Urothelium cell line (cell line): ENCODE measurements at regions not wholly inside any gene's neighbourhood (a gene's known extent, or its start where the extent isn't known, plus 50 kb on each side); places are given as distances from the start of the nearest gene placed in this dataset.

Source experiments
- DNase-seq: peaks from one replicate; pipeline ENCODE4 v3.0.0; 2011; ENCODE audit warnings: low spot score, mixed read lengths
- FAIRE-seq: peaks from 2 replicates; lab custom pipeline; 2011; peaks lifted over from hg19 to GRCh38; lab: Jason Lieb, UNC

DNA sequence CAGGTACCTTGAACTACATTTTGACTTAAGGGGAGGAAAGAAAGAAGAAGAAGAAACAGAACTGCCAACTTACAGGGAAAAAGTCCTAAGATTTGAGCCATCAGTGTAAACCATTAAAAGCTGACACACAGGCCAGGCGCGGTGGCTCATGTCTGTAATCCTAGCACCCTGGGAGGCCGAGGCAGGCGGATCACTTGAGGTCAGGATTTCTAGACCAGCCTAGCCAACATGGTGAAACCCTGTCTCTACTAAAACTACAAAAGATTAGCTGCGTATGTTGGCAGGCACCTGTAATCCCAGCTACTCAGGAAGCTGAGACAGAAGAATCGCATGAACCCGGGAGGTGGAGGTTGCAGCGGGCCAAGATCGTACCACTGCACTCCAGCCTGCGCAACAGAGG lies 389.7 kb upstream of the FAM241A start:
- no peak for FAIRE-seq
- DNase-seq: no peak

DNA sequence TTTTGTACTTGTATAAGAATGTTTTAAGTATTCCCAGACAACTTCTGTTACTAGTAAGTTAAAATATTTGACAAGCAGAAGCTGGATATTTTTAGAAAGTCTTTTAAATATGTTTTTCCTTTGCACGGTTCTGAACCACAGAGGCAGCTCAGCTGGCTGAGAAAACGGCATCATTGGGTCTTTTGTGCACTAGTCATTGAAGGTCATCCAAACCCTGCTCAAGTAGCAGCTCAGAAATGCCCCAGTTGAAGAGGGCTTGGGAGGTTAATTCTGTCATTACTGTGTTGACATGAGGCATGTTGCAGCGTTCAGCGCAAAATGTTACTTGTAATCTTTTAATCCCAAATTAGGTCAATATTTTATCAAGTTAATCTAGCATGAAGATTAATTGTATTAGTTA lies 383.7 kb upstream of the FAM241A start:
- DNase-seq (no peak), FAIRE-seq (no peak)

DNA sequence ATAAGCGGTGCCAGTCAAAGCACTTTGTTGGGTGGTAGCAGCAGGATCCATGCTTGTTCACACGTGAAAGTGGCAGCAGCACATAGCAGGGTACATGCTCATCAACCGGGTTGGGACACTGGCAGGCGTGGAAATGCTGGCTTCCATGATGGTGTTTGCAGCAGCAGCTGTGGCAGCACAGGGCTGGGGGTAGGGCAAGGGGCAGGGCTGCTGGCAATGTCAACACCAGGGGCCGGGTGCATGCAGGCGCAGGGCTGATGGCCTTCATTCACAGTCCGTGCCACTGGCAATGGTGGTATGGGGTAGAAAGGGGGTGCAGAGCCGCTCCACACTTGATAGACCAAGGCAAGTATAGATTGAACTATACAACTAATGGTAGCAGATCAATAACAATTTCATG lies 374.7 kb upstream of the FAM241A start:
- FAIRE-seq: peak; percentile 86
- DNase-seq: no peak

DNA sequence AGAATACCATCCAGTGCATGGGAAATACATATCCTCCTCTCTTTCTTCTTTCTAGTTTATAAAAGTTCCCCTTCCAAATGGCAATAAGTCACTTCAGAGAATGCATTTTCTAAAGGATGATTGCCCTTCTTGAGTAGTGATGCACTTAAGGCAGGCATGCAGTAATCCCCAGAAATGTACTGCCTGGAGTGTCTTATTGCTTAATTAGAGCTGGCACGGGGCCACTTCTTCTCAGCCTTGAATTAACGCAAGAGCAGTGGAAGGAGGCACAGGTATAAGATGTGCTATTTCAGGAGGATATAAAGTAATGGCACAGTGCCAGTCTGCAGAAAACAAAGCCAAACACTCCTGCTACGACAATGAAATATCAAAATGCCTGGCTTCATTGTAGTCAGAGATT lies 371.4 kb upstream of the FAM241A start:
- no peak for FAIRE-seq
- no peak for DNase-seq

DNA sequence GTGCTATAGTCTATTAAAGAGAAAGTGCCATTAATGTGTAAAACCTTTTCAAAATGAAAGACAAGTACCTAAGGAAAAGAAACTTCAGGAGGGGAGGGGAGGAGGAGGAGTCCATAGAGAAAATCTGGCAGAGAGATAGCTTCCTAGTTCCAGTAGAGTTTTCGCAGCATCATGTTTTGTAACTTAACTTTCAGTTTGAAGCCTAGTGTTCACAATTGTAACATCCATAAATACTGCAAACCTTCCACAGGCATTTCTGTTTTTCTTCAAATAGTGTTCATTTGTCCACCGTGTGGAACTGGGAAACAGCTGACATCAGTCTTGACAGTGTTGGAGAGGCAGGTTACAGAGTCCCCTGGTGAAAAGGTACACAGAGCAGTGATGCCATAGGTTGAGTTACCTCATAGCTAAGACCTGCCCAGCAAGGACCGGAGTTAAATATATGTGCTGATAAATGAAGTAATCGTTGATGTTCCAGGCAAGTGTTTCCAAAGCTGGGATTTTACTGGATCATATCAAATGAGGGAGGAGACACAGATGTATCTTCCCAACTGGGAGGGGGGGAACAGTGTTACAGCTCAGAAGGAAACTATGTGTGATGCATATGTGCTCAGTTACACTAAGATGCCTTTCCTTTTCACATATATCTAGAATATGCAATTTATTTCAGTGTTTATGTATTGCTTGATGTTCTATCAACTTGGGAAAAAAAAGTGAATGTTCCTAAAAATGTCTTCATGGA lies 369.5 kb upstream of the FAM241A start:
- FAIRE-seq (peak; percentile 79), DNase-seq (peak; percentile 27)

DNA sequence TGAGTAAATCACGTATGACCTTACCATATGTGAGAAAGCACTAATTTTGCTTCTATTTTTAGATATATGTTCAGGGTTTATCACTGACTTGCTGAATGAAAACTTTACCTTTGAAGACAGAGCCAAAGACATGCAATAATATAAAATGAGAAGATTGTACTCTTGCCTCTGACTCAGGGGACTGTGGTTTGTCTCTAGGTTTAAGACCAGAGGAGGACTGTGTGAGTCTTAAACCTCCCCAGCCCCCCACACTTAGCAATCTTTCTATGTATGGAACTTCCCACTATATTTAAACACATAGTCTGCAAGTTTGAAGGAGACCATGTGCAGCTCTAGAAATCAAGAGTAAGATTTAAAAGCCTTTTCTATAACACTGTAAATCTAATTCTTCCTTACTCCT lies 368.7 kb upstream of the FAM241A start:
- peak; percentile 14 for DNase-seq
- no peak for FAIRE-seq

DNA sequence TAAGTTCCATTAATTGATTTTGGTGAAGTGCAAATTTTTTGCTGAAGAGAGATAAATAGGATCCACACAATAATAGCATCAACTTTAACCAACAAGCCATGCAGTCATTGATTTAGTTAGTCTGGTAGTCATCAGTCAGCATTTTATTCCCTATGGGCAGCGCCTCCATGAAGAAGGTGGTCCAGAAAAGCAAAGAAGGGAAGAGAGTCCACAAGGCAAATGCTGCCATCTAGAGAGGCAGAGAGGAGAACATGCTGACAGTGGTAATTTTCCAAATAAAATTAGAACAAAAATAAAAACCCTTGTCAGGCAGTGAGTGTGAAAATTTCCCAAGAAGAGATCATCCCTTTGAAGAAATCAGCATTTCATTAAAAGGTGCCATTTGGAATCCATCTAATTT lies 366.7 kb upstream of the FAM241A start:
- FAIRE-seq (no peak), DNase-seq (no peak)

DNA sequence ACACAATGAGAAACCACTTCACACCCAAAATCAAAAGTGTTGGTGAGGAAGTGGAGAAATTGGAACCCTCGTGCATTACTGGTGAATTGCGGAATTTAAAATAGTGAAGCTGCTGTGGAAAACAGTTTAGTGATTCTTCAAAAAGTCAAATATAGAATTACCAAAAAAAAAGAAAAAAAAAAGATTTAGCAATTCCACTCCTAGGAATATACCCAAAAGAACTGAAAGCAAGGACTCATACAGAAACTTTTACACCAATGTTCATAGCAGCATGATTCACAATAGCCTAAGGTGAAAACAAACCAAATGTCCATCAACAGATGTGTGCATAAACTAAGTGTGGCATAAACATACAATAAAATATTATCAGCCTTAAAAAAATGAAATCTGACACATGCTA lies 364.3 kb upstream of the FAM241A start:
- DNase-seq: no peak
- FAIRE-seq: no peak

DNA sequence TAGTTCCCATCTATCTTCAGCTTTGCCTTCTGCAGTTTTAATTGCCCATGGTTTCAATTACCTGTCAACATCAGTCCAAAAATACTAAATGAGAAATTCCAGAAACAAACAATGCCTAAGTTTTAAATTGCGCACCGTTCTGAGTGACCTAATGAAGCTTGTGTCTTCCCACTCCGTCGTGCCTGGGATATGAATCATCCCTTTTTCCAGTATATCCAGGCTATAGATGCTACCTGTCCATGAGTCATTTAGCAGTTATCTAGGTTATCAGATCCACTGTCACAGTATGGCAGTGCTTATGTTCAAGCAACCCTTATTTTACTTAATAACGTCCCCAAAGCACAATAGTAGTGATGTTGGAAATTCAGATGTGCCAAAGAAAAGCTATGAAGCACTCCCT lies 363.6 kb upstream of the FAM241A start:
- DNase-seq (peak; percentile 62), FAIRE-seq (peak; percentile 48)

DNA sequence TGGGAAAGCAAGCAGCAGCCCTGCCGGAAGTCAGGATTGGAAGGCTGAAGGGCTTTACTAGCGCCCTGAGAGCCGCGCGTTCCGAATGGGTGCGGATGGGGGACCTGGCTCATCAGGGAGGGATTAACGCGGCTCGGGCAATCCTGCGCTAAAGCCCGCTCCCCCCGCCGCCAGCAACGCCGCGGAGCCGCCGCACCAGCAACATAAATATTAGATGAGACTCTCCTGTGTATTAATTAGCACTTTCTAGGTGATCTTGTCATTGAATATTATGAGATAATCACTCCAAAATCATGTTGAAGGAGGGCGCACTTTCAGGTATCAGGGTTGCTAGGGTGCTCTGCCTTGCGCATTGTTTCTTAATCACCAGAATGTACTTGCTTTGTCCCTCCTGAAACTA lies 357.2 kb upstream of the FAM241A start:
- no peak for DNase-seq
- FAIRE-seq: no peak

DNA sequence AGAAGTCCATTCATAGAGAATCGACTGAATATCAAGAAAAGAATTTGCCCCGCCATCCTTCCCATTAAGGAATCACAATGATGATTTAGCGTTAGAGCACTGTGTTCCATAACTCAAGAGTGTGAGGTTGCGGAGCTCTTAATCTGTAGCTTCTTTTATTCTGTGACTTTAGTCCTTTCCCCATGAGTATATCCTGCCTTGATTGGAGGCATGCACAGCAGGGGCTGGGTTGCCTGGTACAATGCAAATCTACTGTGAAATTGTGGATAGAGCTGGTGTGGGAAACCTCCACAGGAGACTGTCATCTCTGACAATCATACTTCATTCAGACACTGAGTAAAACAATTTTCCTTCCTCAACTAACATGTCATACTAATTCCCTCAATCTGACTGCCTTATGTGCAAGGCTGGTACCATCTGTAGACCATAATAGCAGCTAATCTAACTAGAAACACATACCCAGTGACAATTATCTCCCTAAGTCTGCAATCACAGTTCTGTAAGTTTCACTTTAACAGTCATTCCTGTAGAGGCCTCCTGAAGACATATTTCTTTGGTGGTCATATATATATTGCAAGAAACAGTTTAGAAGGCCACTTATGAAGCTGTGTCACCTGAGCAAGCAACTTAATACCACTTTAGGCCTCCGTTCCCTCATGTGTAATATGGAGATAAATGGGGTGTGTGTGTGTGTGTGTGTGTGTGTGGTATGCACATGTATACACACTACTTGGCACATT lies 355.2 kb upstream of the FAM241A start:
- FAIRE-seq: no peak
- DNase-seq: no peak

DNA sequence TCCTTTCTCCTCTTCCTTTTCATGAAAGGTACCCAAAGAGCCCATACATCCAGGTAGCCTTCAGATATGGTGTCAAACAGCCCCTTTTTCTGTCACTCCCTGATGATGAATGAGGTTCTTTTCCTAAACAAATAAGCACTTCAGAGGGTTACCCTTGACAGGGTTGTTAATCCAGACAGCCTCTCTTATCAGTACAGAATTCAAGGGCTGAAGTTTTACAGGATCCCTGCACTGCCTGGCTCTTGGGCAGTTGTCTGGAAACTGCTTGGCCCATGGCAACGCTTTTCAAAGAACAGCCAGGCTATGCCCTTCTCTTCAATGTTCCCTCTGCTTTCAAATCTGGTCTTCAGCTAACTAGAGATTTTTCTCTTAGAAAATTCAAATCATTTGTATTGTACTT lies 352.6 kb upstream of the FAM241A start:
- FAIRE-seq (no peak), DNase-seq (no peak)

DNA sequence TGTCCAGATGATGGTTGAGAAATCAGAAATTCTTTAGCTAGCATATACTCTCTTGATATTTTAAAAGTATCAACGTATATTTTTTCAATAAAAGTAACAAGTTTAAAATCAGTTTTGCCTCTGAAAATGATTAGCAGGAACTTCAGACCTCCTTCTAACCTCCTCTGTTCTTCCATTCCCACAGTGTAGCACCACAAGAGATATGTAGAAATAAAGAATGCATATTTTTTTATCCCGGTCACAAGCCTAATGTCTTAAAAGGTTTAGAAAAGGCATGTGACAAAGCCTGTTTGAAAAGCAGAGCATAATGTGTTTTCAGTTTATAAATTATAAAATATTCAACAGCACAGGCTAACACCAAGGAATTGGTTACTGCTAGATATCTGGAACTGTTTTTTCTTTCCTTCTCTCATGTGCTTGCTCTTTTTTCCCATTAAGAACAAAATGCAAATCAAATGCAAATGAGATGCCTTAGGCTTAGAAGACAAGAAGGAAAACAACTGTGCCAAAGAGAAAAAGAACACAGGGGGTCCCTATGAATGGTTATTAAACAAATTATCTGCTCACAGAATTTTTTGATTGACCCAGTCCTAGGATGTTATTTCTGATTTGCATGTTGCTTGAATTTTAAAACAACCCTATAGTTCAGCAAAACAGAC lies 351.7 kb upstream of the FAM241A start:
- FAIRE-seq: no peak
- DNase-seq: no peak

DNA sequence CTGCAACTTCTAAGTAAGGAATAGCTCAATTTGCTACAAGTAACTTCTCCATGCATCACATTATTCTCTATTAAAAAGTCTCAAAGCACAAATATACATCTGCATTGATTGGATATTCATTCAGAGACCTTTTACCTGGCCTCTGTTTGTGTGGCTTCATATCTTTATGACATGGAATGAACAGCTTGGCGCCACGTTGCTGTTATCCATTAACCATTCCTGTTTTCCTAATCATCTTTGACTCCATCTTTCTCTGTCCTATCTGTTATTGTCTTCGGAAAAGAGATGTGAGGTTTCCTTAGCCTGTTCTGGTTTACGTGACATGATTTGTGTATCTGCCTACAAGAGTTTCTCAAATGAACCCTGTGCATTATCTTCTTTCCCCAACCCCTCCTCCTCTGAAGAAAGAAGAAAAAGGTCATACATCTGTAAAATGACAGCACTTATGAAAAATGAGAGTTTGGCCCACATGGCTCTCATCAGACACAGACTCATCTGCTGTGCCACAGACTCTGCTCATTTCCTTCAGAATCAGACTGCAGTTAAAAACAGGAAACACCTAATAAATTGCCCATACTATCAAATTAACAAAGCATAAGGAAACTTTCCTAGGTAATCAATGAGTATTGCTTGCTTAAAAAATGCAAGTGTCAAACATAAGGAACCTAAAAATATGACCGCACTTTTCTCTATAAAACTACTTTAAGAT lies 347.6 kb upstream of the FAM241A start:
- no peak for DNase-seq
- FAIRE-seq: no peak

DNA sequence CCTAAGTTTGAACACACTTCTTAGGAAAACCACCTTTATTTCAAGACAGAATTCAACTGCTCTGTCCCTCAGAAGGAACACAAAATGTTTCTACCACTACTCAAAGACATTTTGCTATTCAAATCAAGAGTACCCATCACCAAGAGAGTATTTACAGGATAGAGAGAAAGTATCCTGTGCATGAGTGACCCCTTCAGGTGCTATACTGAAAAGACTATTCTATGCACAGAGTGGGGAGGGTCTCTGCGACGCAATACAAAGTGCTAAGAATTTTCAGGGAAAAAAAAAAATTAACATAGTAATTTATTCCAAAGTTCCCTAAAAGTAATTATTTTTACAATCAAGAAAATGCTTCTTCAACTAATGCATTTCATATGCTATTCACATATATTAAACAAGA lies 346.4 kb upstream of the FAM241A start:
- DNase-seq: no peak
- no peak for FAIRE-seq

DNA sequence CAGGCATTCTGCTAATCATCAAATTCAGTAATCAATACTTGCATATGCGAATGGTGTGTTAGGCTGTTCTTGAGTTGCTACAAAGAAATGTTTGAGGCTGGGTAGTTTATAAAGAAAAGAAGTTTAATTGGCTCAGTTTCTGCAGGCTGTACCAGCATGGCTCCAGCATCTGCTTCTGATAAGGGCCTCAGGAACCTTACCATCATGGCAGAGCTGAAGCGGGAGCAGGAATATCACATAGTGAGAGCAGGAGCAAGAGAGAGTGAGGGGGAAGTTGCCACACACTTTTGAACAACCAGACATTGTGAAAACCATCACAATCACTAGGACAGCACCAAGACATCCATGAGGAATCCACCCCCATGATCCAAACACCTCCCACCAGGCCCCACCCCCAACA lies 344.7 kb upstream of the FAM241A start:
- no peak for FAIRE-seq
- DNase-seq: no peak

DNA sequence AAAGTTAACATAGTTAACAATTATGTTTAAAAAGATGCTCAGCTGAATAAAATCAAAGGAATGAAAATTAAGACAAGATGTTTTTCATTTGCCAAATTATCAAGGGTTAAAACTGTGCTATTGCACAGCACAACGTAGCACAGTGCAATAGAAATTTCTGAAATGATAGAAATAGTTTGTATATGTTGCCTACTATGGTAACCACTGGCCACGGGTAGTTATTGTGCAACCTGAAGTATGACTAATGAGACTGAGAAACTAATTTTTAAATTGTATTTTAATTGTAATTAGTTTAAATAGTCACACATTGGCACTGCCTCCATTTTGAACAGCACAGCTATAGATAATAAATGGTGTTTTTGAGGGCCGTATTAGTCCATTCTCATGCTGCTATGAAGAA lies 343.1 kb upstream of the FAM241A start:
- DNase-seq (no peak), FAIRE-seq (no peak)

DNA sequence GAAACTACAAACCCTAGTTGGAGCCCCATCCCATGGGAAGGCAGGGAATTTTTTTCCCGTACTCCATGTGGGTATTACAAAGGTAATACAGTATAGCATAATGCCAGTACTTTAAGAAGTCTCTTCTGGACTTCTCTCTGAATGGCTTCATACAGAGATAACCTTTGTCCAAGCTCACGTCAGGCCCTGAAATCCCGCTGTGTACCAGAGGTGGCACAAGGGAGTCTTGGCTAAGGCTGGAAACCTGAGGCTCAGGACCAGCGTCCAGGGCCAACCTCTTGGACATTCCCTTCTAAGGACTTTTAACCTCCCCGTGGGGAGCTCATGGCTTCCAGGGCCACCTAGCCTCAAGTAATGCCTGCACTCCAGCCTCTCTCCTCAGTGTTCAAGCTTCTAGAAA lies 338.9 kb upstream of the FAM241A start:
- DNase-seq (peak; percentile 31), FAIRE-seq (no peak)

DNA sequence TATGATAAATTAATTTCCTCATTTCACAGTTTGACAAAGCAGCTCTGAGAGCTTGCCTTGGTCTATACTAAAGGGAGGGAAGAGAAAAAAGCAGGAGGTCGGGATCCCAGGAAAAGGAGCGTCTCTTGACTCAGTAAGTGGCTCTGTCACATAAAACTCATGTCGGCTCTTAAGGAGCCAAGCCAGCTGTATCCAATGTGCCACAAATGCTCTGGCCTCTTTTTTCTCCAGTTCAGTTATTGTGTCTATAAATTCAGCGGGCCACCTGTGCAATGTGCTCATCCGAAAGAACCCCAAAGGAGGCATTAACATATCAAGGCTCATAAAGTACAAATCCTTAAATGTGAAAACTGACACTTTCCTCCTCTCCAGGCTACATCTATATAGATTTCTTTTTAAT lies 337.7 kb upstream of the FAM241A start:
- FAIRE-seq: no peak
- no peak for DNase-seq

DNA sequence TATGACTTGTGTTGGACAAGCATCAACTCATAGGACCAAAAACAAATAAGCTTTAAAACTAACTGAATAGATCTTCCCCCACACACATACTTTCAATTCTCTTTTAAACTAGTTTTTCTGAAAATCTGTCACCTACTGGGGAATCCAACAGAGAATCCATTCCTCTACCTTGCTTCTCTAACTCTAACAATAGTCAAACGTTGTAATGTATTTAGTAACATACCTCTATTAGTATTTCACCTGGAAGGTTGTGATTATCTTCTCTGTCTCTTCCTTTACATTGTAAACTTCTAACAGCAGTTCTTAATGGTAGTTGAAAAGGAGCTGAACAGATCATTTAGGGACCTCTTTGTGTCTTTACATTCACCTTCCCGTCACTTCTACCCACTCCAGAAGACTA lies 337.1 kb upstream of the FAM241A start:
- FAIRE-seq (peak; percentile 9), DNase-seq (no peak)

DNA sequence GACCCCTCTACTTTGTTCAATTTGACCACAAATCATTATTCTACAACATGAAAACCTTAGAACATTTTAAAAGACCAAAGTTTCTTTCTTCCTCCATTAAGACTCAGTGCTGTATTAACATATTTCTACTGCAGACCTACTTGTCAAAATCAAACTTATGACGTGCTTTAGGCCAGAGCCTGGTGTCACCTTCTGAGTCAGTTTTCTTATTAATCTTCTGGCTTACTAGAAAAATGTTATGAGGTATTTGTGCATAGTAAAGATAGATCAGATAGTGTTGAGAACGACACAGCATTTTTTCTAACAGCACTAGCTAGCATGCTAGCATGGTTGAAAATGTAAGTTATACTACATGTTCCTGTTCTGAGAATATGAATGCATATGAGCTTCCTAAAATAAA lies 333.6 kb upstream of the FAM241A start:
- FAIRE-seq (no peak), DNase-seq (no peak)

DNA sequence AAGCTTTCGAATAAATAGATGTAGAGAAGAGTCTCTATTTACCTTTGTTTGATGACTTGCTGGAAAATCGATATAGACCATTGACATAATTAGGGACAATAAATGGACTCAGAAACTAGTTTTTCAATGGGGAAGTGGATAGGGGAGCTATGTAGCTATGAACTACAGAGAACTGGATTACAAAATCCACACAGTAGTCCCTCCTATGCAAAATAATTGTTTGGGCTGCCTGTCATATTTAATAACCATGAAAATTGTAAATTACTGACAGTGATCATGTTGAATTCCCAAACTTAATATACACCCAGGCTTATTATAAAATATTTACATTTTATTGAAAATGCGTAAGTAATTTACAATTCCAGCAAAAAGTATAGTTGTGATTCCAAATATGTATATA lies 333.1 kb upstream of the FAM241A start:
- FAIRE-seq (no peak), DNase-seq (no peak)
